Epithelial cell of esophagus (primary cell): ENCODE measurements at regions not wholly inside any gene's neighbourhood (a gene's known extent, or its start where the extent isn't known, plus 50 kb on each side); places are given as distances from the start of the nearest gene placed in this dataset.

Experiments
- DNase-seq: peaks from one replicate; pipeline ENCODE4 v3.0.0; 2010; ENCODE audit warnings: low read depth
- H3K4me3 ChIP-seq: 2 replicates; pipeline ENCODE4 v1.5.1; 2011; ENCODE audit warnings: mild to moderate bottlenecking, low read length, control low read depth
- TF ChIP-seq, protein P1 (sequence below): IDR thresholded peaks from 2 replicates; pipeline ENCODE4 v1.5.1; 2011; ENCODE audit warnings: low read depth, mild to moderate bottlenecking, low read length, control low read depth, inconsistent platforms; ENCODE audit not compliant: insufficient read depth; ENCODE audit errors: missing control alignments

DNA sequence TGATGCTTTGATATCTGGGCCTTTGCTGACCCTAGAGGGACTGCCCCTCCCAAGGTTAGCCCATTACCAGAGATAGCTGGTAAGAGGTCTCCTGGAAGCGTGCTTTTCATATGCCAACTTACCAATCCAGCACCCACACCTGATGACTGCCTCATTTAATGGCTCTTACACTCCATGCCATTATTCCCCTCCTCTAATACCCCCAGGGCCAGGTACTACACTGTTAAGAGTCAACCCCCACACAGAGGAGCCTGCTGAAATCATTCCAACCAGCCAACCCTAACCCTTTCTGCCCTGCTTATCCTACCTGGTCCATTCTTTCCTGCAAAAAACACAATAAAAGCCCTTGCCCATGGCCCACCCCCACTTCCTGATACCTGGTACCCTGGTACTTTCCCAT lies 736.8 kb upstream of the SLC35B3 start:
- no peak overlapping the region for H3K4me3 ChIP-seq
- DNase-seq: no peak
- TF ChIP-seq, protein P1, sequence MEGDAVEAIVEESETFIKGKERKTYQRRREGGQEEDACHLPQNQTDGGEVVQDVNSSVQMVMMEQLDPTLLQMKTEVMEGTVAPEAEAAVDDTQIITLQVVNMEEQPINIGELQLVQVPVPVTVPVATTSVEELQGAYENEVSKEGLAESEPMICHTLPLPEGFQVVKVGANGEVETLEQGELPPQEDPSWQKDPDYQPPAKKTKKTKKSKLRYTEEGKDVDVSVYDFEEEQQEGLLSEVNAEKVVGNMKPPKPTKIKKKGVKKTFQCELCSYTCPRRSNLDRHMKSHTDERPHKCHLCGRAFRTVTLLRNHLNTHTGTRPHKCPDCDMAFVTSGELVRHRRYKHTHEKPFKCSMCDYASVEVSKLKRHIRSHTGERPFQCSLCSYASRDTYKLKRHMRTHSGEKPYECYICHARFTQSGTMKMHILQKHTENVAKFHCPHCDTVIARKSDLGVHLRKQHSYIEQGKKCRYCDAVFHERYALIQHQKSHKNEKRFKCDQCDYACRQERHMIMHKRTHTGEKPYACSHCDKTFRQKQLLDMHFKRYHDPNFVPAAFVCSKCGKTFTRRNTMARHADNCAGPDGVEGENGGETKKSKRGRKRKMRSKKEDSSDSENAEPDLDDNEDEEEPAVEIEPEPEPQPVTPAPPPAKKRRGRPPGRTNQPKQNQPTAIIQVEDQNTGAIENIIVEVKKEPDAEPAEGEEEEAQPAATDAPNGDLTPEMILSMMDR: no peak

- peak; percentile 30 for DNase-seq
- no peak overlapping the region for H3K4me3 ChIP-seq
- TF ChIP-seq, protein P1: no peak
These were observed 733.3 kb upstream of the SLC35B3 start for GRCh38 chr6:9168669-9169068.

- DNase-seq: no peak
- TF ChIP-seq, protein P1: no peak
- H3K4me3 ChIP-seq: no peak overlapping the region
These were observed 726.4 kb upstream of the SLC35B3 start for GRCh38 chr6:9161731-9162130.

- TF ChIP-seq, protein P1: no peak
- no peak overlapping the region for H3K4me3 ChIP-seq
- DNase-seq: no peak
These were observed 723.7 kb upstream of the SLC35B3 start for GRCh38 chr6:9159051-9159450.

DNA sequence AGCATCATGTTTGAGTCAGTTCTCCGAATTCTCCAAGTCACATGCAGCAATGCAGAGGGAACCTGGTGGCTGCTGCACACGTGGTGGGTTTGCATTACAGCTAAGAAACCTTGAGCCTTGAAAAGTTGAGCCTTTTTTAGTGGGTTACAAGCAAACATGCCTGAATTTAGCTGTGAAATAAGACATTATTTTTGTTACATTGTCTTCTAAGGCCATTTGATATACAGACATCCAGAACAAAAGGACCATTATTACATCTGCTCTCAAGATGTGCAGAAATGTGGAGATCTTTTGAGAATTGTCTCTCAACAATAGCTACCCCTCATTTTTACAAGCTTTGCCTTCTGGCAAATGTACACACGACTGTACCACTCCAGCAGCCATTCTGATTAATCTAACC lies 720.5 kb upstream of the SLC35B3 start:
- TF ChIP-seq, protein P1: no peak
- no peak for DNase-seq
- no peak overlapping the region for H3K4me3 ChIP-seq

GRCh38 chr6:9143140-9143539 lies 707.8 kb upstream of the SLC35B3 start:
- TF ChIP-seq, protein P1: no peak

GRCh38 chr6:9140951-9141460 lies 705.7 kb upstream of the SLC35B3 start:
- TF ChIP-seq, protein P1: no peak
- DNase-seq: peak; percentile 9
- H3K4me3 ChIP-seq: no peak overlapping the region

More at GRCh38 chr6:9143140-9143539, 707.8 kb upstream of the SLC35B3 start:
- H3K4me3 ChIP-seq: no peak overlapping the region
- DNase-seq: peak; percentile 20
